Anterior cingulate cortex (tissue), 58 donors: ENCODE measurements at regions not wholly inside any gene's neighbourhood (a gene's known extent, or its start where the extent isn't known, plus 50 kb on each side); places are given as distances from the start of the nearest gene placed in this dataset.

Experiments used
- DNase-seq, 58 donors: peaks; one replicate each; lab custom pipeline; 2025; lab: John Stamatoyannopoulos, UW

GRCh38 chr12:113766131-113766878 is 199.8 kb downstream of the RBM19 start:
- DNase-seq = no peak

- no peak for DNase-seq
Observed at GRCh38 chr12:113764661-113765060, 201.5 kb downstream of the RBM19 start.

- peak in 3 of 58 donors; percentile 23 to 36 (median 30) for DNase-seq
Observed at GRCh38 chr12:113762882-113763816, 203.0 kb downstream of the RBM19 start.

- DNase-seq = peak in 13 of 58 donors; percentile 2 to 36 (median 14)
Observed at GRCh38 chr12:113762155-113762881, 203.8 kb downstream of the RBM19 start.

GRCh38 chr12:113759135-113759534 is 207.0 kb downstream of the RBM19 start:
- no peak for DNase-seq

GRCh38 chr12:113758165-113758924 is 207.8 kb downstream of the RBM19 start:
- no peak for DNase-seq

GRCh38 chr12:113757221-113758002 is 208.7 kb downstream of the RBM19 start:
- peak in 28 of 58 donors; percentile 1 to 55 (median 18) for DNase-seq

GRCh38 chr12:113756609-113757008 is 209.5 kb downstream of the RBM19 start:
- DNase-seq = no peak

GRCh38 chr12:113755098-113755497 is 211.0 kb downstream of the RBM19 start:
- no peak for DNase-seq

- no peak for DNase-seq
Observed at GRCh38 chr12:113751513-113751912, 214.6 kb downstream of the RBM19 start.

- no peak for DNase-seq
Observed at GRCh38 chr12:113749433-113749815, 216.7 kb downstream of the RBM19 start.

- DNase-seq = no peak
Observed at GRCh38 chr12:113748707-113749432, 217.3 kb downstream of the RBM19 start.

- DNase-seq = peak in 1 of 58 donors; percentile 10
Observed at GRCh38 chr12:113747017-113747416, 219.1 kb downstream of the RBM19 start.

- DNase-seq = no peak
Observed at GRCh38 chr12:113744802-113745395, 221.2 kb downstream of the RBM19 start.

- DNase-seq = no peak
Observed at GRCh38 chr12:113742801-113743200, 223.3 kb downstream of the RBM19 start.

GRCh38 chr12:113740699-113741098 is 225.4 kb downstream of the RBM19 start:
- DNase-seq = no peak

- no peak for DNase-seq
Observed at GRCh38 chr12:113735131-113735530, 231.0 kb downstream of the RBM19 start.

- no peak for DNase-seq
Observed at GRCh38 chr12:113734503-113734902, 231.6 kb downstream of the RBM19 start.
